GM23248 (cell line): ENCODE measurements at regions not wholly inside any gene's neighbourhood (a gene's known extent, or its start where the extent isn't known, plus 50 kb on each side); places are given as distances from the start of the nearest gene placed in this dataset.

Experiments used
- EZH2 ChIP-seq: fragments of 200-600 bp; sonication (generic); IDR thresholded peaks from 2 replicates; pipeline ENCODE4 v1.6.1; 2018; ENCODE audit warnings: antibody characterized with exemption, mild to moderate bottlenecking; ENCODE audit not compliant: insufficient read depth, poor library complexity, severe bottlenecking
- EZH2phosphoT487 ChIP-seq: fragments of 200-600 bp; sonication (generic); IDR thresholded peaks from 2 replicates; pipeline ENCODE4 v1.6.1; 2018; ENCODE audit warnings: antibody characterized with exemption, moderate library complexity, mild to moderate bottlenecking, low read depth; ENCODE audit not compliant: insufficient read depth

DNA sequence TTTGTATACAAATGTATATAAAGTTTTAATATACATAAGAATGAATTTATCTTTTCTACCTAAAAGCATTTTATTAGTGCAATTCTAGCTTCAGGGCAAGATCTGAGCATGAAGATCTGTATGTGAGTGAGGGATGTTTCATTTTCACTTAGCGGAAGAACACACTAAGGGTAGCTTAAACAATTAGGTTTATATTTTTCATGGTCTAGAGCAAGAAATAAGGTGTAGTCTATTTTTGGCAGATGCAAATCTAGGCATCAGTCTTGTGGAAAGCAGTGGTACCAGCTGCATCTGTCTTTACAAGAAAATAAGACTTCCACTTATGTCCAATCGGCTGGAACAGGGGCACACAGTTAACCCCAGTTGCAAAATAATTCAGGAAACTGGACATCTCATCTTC lies 433.3 kb downstream of the ADAM29 start:
- TF ChIP-seq EZH2 (no peak), EZH2phosphoT487 (no peak)
